Chondrocyte (in vitro differentiated cells): ENCODE measurements at regions not wholly inside any gene's neighbourhood (a gene's known extent, or its start where the extent isn't known, plus 50 kb on each side); places are given as distances from the start of the nearest gene placed in this dataset.

Experiments used
- DNase-seq: peaks from one replicate; pipeline ENCODE4 v3.0.0; 2021; ENCODE audit warnings: mixed read lengths, low spot score
- H3K27ac Mint-ChIP-seq: one replicate; pipeline ENCODE4 v1.8.0; 2021; ENCODE audit warnings: mild to moderate bottlenecking, moderate library complexity, mixed read lengths; ENCODE audit not compliant: unreplicated experiment
- H3K27me3 Mint-ChIP-seq: 2 replicates; pipeline ENCODE4 v1.8.0; 2021; ENCODE audit warnings: low read depth, mixed read lengths
- H3K36me3 Mint-ChIP-seq: 2 replicates; pipeline ENCODE4 v1.8.0; 2021; ENCODE audit warnings: low read depth, mixed read lengths
- H3K4me1 Mint-ChIP-seq: 2 replicates; pipeline ENCODE4 v1.8.0; 2021; ENCODE audit warnings: low read depth, mild to moderate bottlenecking, mixed read lengths
- H3K4me3 Mint-ChIP-seq: one replicate; pipeline ENCODE4 v1.8.0; 2021; ENCODE audit warnings: mild to moderate bottlenecking, moderate library complexity, mixed read lengths; ENCODE audit not compliant: unreplicated experiment
- H3K9me3 Mint-ChIP-seq: 2 replicates; pipeline ENCODE4 v1.8.0; 2021; ENCODE audit warnings: low read depth, mixed read lengths
- CTCF ChIP-seq: fragments of 200-600 bp; sonication (generic); IDR thresholded peaks from 2 replicates; pipeline ENCODE4 v1.5.0; 2021; ENCODE audit warnings: antibody characterized with exemption, mild to moderate bottlenecking, moderate library complexity

- no peak for TF ChIP-seq CTCF
- Mint-ChIP-seq H3K9me3 (no peaks in the 10 kb centered on the region), H3K27ac (no peak overlapping the region), H3K27me3 (no peaks in the 10 kb centered on the region), H3K4me3 (no peak overlapping the region), H3K36me3 (no peaks in the 10 kb centered on the region), H3K4me1 (no peaks in the 10 kb centered on the region)
- DNase-seq = no peak
These were observed 237.2 kb upstream of the COPS8 start for GRCh38 chr2:236848501-236848900.

- Mint-ChIP-seq H3K27ac (no peak overlapping the region), H3K4me1 (no peaks in the 10 kb centered on the region), H3K4me3 (no peak overlapping the region), H3K27me3 (no peaks in the 10 kb centered on the region), H3K9me3 (no peaks in the 10 kb centered on the region), H3K36me3 (no peaks in the 10 kb centered on the region)
- TF ChIP-seq CTCF = no peak
- no peak for DNase-seq
These were observed 236.2 kb upstream of the COPS8 start for GRCh38 chr2:236849508-236849907.

- H3K9me3 Mint-ChIP-seq = no peaks in the 10 kb centered on the region
These were observed 235.7 kb upstream of the COPS8 start for GRCh38 chr2:236849940-236850339.

GRCh38 chr2:236851187-236851586 lies 234.5 kb upstream of the COPS8 start:
- Mint-ChIP-seq H3K4me3 (no peak overlapping the region), H3K36me3 (peaks cover 2% of the 10 kb centered on the region)
- no peak for TF ChIP-seq CTCF

More at GRCh38 chr2:236849940-236850339, 235.7 kb upstream of the COPS8 start:
- Mint-ChIP-seq H3K4me1 (no peaks in the 10 kb centered on the region), H3K4me3 (no peak overlapping the region), H3K27ac (no peak overlapping the region), H3K27me3 (no peaks in the 10 kb centered on the region), H3K36me3 (no peaks in the 10 kb centered on the region)
- no peak for TF ChIP-seq CTCF
- DNase-seq = no peak

GRCh38 chr2:236852100-236852976 lies 233.4 kb upstream of the COPS8 start:
- DNase-seq = no peak
- no peaks in the 10 kb centered on the region for H3K27me3 Mint-ChIP-seq
- no peak overlapping the region for H3K4me3 Mint-ChIP-seq
- peaks cover 5% of the 10 kb centered on the region for H3K9me3 Mint-ChIP-seq
- peaks cover 2% of the 10 kb centered on the region for H3K36me3 Mint-ChIP-seq
- H3K4me1 Mint-ChIP-seq = peaks cover 2% of the 10 kb centered on the region
- TF ChIP-seq CTCF = no peak
- H3K27ac Mint-ChIP-seq = no peak overlapping the region

More at GRCh38 chr2:236851187-236851586, 234.5 kb upstream of the COPS8 start:
- DNase-seq = no peak
- Mint-ChIP-seq H3K9me3 (peaks cover 5% of the 10 kb centered on the region), H3K4me1 (no peaks in the 10 kb centered on the region), H3K27me3 (no peaks in the 10 kb centered on the region), H3K27ac (no peak overlapping the region)
